ENCODE measurements at regions not wholly inside any gene's neighbourhood (a gene's known extent, or its start where the extent isn't known, plus 50 kb on each side); places are given as distances from the start of the nearest gene placed in this dataset.

GRCh38 chr14:83975435-83975834 lies 1554.5 kb upstream of the FLRT2 start:
- Histone ChIP-seq H2AFZ (ENCODE audit: low read depth, low read length) (no peak overlapping the region), H3K36me3 (ENCODE audit: control insufficient read depth in 2 of 2, extremely low read depth in 1 of 2, insufficient read depth in 2 of 2, low read length in 2 of 2) (no peaks in the 10 kb centered on the region), H4K20me1 (replicated peaks; ENCODE audit: control insufficient read depth, extremely low read depth, insufficient read depth, low read length) (no peaks in the 10 kb centered on the region), H3K27ac (ENCODE audit: insufficient read depth, low read depth, low read length) (no peak overlapping the region), H3K9me1 (replicated peaks; ENCODE audit: control insufficient read depth, extremely low read depth, insufficient read depth, low read length) (no peaks in the 10 kb centered on the region), H3K9me3 (replicated peaks; ENCODE audit: control insufficient read depth, insufficient read depth, low read length) (no peaks in the 10 kb centered on the region), H3K4me2 (ENCODE audit: insufficient read depth, low read length) (no peak overlapping the region), H3K4me3 (replicated peaks in 1 of 3; ENCODE audit: insufficient read depth in 1 of 3, low read depth in 1 of 3, low read length in 3 of 3) (no peak overlapping the region), H3K79me2 (ENCODE audit: control insufficient read depth, insufficient read depth, low read length) (no peaks in the 10 kb centered on the region), H3K9ac (replicated peaks; ENCODE audit: extremely low read depth, insufficient read depth, low read length) (no peak overlapping the region), H3K27me3 (ENCODE audit: control insufficient read depth in 2 of 2, insufficient read depth in 2 of 2, low read length in 2 of 2) (no peaks in the 10 kb centered on the region), H3K4me1 (ENCODE audit: control insufficient read depth, extremely low read depth, insufficient read depth, low read length) (peaks cover 11% of the 10 kb centered on the region)
- dilution Hi-C loops (cut with MboI; ENCODE audit: extremely low pct_ligation_motif_present, low sequenced_read_pairs) (no loop called here), intact Hi-C loops (cut with micrococcal nuclease) (loop anchor here (10.0 kb wide), 1 partner anchor 161 kb away; no protein-coding TSS in a partner anchor)
- CTCF ChIA-PET, result interaction anchor here (1.0 kb wide), 3 partner anchors 18 to 1556 kb away, joined by 3 to 4 read pairs (median 3); no protein-coding TSS in a partner anchor
- DNase-seq (ENCODE audit: low read depth, low spot score) (no peak), FAIRE-seq (no peak)
- POLR2A ChIA-PET, result interaction anchor here (1.8 kb wide), 1 partner anchor 1554 kb away, joined by 8 read pairs; the partner anchor contains the start of gene FLRT2
- no TSS peak for BruUV-seq (replicated peaks)
- TF ChIP-seq EZH2 (IDR thresholded peaks at IDR 0.05; ENCODE audit: borderline replicate concordance, low read depth, low read length, severe bottlenecking) (no peak), FOS (IDR thresholded peaks at IDR 0.05; ENCODE audit: borderline replicate concordance, insufficient read depth, low read length) (no peak), POLR2AphosphoS5 (IDR thresholded peaks at IDR 0.05; ENCODE audit: insufficient read depth, low read depth, low read length) (no peak), JUN (IDR thresholded peaks at IDR 0.05; ENCODE audit: borderline replicate concordance, insufficient read depth, insufficient read length, low read depth) (no peak), GATA2 (IDR thresholded peaks at IDR 0.05; ENCODE audit: insufficient read depth, insufficient read length, low read depth, low read length) (no peak), MYC (IDR thresholded peaks at IDR 0.05; ENCODE audit: low read depth, low read length) (no peak), POLR2A (IDR thresholded peaks at IDR 0.05; ENCODE audit: low read depth, low read length) (no peak), CTCF (IDR thresholded peaks at IDR 0.05; ENCODE audit: extremely low read depth in 1 of 2, insufficient read depth in 1 of 2, low read depth in 1 of 2, low read length in 2 of 2) (no peak)
- TF ChIP-seq, protein P1, sequence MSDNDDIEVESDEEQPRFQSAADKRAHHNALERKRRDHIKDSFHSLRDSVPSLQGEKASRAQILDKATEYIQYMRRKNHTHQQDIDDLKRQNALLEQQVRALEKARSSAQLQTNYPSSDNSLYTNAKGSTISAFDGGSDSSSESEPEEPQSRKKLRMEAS (IDR thresholded peaks at IDR 0.05; ENCODE audit: insufficient read depth, insufficient read length), result no peak
